Activated naive CD4-positive, alpha-beta T cell treated with Interleukin-2 at 50 U/mL for 16 hours (primary cell): ENCODE measurements at regions not wholly inside any gene's neighbourhood (a gene's known extent, or its start where the extent isn't known, plus 50 kb on each side); places are given as distances from the start of the nearest gene placed in this dataset.

ENCODE experiments used
- DNase-seq: peaks from one replicate; pipeline ENCODE4 v3.0.0-alpha.2; 2020

DNA sequence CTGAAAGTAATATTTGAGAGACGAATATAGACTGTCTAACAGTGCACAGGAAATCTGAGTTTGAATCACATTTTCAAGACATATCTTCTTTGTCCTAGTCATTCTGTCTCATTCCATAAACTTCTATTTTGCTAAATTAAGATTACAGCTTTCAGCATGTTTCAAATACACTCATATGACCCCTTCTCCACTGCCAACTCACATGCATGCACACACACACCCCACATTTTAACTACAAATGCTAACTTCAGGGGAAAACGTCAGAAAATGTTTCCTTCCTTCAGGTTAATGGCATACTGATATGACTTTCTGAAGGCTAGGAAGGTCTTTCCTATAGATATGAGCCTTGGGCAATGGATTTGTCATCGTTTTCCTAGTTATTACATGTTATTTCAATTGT, 373.7 kb downstream of the RBM43 start:
- no peak for DNase-seq

DNA sequence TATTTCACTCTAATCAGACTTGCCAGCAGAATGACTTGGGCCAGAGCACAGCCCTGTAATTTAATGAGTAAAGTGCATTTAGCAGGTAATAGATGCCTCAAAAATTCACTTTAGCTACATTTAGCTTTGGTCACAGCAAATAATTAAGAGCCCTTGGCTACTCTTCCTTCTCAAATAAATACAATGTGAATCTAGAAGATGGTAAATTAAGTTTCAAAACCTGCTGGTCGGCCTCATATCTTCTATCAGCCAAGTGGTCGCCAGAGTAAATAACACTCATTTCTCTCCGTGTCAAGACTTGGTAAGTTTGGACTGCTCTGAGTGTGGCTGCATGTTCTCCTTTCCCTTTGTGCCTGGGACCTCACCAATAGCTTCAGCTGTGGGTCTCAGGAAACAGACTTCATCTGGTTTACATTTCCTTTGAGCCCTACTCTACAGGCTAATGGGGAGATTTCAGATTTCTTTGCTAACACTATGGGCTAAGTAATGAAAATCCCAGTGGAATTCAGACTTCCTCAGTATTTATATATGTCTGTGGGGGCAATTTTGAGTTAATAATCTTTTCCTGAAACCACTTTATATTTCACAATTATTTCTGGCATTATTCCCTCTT, 375.8 kb downstream of the RBM43 start:
- no peak for DNase-seq

DNA sequence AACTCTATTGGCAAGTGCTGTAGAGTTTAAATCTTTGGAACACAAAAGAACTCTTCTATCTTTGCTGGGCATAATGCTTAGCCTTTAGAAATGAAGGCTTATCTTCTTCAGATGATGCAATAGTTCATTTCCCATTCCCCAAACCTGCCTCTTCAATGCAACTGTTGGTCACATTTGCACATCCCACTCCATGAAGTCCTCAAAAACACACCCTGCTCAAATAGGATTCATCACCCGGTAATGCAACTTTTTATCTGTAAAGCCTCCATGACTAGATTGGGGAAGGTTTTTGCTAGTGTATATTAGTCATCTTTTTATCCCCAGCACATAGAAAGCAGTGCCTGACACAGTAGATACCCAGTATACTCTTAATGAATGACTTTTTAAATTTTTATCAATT, 376.4 kb downstream of the RBM43 start:
- no peak for DNase-seq

DNA sequence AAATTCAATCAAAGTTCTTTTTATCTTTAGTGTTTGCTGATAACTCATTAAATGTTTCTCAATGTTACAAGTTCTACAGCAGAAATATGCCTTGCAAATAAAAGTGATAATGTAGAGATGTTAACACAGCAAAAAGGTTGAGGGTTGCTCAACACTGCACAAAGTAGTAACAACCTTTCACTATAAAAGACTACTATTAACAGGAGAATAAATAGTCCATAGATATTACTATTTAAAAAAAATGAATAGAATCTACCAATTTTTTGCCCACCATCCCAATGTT, 378.1 kb downstream of the RBM43 start:
- no peak for DNase-seq

DNA sequence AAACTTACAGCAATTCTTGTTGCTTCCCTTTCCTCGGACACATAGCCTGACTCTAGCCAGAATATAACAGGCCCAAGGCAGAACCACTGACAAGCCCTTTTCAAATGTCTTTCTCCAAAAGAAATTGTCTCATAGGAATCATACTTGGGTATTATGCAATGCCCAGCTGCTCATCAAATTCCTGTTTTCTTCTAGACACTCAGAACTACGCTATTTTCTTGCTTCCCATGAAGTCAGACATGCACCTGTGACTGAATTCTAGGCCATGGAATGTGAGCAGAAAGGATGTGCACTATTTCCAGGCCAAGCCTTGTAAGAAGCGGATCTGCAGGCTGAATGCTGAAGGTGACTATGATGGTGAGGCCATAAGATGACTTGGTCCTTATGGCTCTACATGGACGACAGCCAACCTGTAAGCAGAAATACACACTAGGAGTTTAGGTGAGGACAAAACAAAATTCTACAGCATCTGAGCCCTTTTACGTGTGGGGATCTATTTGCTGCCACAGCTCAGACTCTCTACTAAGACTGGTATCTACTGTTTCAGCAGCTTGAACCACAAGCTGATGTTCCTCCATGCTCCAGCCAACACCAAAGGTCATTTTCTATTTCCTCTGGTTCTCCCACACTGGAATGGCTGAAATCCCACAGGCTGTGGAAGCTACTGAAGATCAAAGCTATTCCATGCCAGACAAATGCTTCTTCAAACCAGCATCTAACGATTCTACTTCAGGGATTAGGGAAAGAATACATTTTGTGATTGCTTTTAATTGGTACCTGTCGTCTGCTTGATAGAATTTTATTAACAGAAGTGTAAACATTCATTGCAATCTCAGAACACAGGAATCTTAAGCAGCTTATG, 378.7 kb downstream of the RBM43 start:
- no peak for DNase-seq

DNA sequence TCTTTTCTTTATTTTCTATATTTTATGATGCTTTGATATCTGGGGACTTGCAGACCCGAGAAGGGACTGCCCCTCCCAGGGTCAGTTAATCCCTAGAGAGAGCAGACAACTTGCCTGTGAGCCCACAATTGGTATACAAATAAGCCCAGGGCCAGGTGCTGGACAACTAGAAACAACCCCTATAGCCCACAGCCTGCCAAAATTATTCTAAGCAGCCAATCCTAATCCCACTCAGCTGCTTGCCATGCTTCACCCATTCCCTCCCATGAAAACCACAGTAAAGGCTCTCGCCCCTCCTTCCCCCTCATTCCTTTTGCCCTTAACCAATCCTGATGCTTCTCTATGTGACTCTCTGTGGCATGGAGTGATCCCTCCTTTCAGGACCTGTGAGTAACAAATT, 380.7 kb downstream of the RBM43 start:
- DNase-seq: no peak

DNA sequence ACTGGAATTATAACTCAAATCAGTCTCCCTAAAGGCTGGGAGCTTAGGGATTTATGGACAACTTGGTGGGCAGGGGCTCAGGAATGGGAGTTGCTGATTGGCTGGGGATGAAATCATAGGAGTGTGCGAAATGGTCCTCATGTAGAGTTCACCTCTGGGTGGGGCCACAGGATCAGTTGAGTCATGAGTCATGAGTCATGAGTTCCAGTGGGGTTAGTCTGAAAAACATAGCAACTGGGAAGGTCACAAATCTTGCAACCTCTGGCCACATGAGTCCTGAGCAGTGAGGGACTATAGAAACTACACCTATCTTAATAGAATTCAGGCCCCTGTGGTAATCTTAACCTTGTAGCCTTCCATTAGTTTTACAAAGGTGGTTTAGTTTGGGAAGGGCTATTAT, 383.3 kb downstream of the RBM43 start:
- DNase-seq: no peak

DNA sequence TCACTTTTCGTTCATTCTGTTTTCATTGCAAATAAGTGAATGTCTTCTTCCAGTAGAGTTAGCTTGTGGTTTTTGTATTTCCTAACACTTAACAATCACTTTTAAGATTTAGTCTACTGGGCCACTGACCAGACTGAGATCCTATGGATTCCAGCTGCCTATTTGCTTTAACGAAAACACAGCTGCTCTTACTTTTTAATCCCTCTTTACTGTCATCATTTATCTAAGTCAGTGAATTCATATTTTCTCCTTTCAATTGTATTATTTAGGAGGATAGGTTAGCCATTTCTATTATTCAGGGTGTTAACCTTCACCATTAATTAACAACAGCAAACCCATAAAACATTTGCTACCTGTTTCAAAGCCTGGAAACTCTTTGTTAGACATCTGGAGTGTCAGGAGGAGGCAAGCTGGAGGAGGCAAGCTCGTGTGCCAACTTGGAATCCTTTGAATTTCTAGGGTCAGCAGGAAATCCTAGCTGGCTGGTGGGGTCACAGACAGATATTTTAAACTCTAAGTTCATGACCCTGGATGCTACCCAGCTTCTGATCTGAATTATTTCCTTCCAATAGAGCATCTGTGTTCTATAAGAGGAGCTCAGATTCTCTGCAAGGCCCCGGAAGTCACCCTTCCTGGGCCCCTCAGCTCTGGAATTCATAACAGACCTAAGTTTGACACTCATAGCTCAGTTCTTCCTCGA, 385.3 kb downstream of the RBM43 start:
- DNase-seq: no peak

DNA sequence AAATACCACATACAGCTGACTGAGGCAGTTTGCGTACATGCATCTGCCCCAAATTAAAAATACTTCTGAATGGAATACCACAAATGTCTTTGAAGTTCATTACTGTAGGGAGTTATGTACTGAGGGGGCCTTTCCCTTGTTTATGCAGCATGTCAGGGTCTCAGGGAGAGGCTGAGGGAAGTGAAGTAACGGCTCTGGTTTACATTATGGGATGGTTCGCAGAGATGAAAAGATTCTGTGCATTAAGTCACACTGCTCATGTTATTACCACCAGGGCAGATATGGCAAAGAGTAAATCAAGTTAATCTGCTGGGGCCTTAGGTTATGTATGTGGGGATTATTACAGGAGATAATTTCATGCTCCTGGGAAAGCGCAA, 385.9 kb upstream of the RND3 start:
- DNase-seq: no peak

DNA sequence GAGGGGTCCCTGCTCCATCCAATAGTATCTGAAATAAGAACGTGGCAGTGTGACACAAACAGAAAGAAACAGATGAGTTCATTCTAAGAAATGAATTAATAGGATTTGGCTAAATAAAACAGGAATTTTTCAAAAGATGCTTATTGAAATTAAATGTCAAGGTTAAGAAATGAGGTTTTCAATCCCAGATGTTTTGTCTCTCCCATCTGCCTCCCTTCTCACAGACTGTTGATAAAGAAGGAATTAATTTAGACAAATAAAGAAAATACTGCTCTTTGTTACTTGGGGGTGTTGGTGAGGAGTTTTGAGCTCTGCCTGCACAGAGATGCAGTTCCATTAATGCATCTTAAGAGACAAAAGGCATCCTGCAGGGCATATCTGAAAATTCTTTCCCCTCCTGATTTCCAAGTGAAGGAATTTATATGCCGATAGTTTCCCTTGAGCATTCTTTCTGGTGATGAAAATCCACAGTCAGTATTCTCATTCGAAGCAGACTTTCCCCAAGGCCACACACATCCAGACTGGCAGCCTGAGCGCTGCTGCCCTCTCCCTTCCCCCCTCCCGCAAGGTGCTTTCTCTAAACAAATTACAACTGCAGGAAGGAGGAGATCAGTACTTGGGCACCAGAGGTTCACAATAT, 385.4 kb upstream of the RND3 start:
- no peak for DNase-seq

DNA sequence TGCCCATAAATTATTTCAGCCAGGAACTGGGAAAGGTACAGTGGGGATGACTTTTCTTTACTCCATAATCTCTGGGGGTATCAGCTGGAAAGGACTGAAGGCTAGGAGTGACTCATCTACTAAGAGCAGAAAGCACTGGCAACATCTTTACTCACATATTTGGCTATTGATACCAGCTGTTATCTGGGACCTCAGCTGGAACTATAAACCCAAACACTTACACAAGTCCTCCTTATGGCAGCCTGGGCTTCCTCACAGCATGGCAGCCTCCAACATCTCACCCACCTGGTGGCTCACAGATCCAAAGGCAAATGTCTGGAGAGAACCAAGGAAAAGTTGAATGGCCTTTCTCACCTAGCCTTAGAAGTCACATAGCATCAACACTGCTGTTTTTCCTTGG, 379.0 kb upstream of the RND3 start:
- no peak for DNase-seq

DNA sequence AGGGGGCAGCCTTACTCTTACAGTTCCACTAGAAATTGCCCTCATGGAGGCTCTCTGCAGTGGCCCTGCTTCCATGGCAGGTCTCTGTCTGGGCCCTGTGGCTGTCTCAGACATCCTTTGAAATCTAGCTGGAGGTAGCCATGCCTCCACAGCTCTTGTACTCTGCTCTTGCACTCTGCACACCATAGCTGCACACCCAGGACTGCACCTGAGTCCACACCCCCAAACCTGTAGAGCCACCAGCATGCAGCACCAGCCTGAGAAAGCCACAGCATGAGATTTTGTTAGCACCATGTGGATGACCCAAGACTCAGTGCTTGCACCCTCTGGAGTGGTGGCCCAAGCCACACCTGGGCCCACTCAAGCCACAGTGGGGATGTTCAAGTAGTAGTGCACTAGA, 376.2 kb upstream of the RND3 start:
- no peak for DNase-seq

DNA sequence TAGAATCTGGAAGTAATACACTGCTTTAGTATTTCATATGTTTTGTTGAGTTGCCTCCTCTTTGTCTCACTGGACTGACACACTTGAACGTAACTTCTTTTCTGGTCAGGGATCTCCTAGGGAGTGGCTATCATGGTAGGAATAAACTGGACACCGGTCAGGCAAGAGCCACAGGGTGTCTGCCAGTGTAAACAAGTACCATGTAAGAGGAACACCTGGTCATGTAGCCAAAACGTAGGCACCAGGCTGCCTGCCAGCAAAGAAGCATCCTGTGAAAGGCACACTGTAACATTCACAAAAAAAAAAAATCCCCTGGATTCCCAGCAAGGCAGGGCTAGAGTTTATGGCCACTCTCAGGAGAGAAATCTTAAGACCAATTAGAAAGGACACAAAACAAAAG, 372.8 kb upstream of the RND3 start:
- no peak for DNase-seq

DNA sequence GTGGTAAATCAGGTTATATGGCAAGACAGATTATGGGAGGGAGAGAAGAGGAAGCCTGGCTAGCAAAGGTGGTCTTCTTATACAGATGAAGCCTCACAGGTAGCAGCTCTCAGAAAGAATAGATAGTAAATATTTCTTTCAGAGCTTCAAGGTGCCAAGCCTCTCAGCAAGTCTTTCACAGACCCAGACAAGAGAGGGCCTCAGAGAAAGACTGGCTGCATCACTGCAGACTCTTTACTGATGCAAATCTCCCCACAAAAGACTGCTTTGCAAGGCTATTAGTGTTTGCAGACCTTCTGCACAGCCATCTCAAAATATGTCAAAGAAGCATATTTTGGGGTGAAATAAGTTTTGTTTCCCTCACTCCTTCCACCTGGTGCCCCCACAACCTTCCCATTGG, 372.4 kb upstream of the RND3 start:
- no peak for DNase-seq

DNA sequence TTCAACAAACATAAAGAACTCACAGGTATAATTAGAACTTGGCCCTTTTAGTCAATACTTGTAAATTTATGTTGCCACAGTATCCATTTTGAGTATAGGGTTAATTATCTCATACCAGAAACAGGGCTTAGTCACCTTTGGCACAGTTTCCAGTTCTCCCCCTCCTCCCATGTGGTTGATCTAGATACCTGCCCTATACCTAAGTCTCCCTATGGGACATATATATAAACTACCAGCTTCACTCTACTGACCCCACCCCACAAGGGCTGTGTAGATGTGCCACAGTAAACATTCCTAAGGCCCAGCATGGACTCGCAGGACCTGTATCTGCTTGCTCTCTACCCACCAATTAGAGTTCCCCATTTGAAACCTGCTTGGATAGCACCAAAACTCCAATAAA, 371.7 kb upstream of the RND3 start:
- no peak for DNase-seq

DNA sequence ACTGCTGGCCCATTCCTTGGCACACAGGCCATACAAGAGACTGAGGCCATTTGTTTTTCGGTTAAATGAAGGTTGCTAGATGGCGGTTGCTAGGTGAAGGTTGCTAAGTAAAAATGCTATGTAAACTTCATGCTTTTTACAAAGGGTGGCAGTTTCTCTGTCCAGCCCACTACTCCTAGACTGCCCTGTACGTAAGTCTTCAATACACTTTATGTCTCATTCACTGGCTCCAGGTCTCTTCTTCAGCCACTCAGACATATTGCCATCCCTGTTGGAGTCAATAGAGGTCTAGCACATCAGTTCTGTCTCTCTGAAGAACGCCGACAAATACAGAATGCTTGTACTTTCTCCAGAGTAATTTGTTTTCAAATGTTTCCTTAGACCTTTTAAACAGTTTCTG, 370.9 kb upstream of the RND3 start:
- DNase-seq: no peak

DNA sequence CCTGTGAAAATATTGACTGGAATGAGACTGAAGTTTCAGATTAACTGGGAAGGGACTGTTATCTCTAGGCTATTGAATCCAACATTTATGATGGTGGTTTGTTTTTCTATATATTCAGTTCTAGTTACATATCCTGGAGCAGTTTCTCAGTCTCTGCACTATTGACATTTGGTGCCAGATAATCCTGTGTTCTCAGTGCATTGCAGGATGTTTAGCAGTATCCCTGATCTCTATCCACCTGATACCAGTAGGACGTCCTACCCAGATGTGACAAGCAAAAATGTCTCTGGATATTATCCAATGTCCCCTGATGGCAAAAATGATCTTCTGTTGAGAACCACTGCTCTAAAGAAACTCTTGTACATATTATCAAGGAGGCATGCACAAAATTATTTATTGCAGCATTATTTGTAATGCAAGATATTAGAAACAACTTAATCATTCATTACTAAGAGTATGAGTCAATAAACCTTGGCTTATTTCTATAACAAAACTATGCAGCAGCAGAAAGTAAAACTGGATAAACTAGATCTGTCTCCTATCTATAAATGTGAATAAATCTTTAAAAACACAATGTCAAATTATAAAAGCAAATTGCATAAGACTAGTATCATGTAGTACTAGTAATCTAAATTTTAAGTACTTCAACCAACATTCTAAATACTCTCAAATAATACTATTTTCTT, 369.3 kb upstream of the RND3 start:
- no peak for DNase-seq

DNA sequence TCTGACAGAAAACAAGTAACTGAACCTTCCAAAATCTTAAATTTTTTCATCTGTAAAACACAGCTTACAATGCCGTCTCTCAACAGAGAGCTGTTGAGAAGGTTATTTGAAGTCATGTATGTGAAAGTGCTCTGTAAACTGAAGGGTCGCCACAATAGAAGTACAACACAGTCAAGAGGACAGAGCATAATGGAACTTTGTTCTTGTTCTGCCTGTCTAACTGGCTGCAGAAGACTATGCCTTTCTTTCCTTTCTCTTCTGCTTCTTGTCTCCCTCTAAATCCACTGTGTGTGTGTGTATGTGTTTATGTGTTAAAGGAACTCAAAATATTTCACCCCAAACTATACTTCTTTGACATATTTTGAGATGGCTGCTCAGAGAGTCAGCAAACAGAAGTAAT, 365.8 kb upstream of the RND3 start:
- DNase-seq: no peak

DNA sequence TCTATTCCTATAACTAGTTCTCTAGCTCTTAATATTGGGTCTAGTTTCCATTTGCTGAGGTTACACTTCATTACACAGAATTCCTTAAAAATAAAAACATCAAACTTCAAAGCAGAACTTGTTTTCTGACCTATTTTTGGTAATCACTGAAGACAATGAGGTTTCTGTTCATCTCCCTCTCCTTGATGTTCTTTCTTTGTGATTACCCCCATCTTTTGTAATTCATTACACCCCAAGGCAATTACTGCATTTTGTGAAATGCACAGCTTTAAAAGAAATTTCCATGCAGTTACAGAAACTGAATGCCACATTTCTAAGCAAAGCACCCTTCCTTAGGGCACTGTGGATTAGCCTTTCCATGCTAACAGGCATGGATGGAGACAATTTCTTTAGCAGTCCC, 363.2 kb upstream of the RND3 start:
- no peak for DNase-seq

DNA sequence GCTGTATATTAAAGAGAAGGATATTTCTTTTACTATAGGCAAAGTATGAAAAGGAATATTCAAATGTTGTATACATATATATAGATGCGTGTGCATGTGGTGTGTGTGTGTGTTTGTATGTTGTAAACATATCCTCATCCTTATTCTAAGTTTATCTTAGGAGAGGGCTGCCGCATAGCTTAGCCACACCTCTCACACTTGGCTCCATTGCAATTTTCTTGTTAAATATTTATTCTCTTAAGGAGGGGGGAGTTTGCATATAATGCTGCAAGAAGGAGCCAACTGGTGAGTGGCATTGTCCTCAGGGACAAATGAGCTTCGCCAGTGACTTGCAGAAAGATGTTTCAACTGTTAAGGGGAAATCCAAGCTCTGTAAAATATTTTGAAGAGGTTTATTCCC, 360.1 kb upstream of the RND3 start:
- DNase-seq: no peak

DNA sequence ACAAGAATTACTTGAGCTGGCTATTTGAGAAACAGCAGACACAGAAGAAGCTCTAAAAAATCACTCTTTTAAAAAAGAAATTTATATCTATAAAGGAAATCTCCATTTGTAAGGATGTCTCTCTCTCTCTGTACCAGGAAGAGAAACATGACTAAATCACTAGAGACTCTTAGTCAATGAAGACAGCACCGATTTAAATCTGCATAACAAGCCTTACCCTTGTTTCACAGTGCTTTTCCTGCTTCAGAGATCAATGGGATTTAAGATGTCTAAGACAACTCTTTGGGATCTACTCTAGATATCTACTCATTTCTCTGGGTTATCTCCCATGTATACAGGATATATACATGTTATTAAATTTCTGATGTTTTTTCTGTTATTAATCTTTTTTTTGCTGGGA, 359.2 kb upstream of the RND3 start:
- no peak for DNase-seq

DNA sequence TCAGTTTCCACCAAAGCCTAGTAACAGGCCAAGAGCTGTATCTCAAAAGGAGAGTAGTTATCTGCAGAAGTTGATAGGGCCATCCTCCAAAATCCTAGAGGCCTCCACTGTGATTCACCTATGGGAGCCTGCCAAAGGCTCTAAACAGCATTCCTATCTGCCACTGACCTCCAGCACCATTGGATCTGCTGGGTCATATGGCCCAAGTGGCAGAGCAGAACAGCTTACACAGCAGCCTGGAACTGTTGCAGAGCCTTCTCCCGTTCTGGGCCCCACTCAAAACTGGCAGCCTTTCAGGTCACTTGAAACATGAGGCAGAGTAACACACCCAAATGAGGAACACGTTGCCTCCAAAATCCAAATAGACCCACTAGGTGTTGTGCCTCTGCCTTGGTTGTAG, 345.2 kb upstream of the RND3 start:
- no peak for DNase-seq

DNA sequence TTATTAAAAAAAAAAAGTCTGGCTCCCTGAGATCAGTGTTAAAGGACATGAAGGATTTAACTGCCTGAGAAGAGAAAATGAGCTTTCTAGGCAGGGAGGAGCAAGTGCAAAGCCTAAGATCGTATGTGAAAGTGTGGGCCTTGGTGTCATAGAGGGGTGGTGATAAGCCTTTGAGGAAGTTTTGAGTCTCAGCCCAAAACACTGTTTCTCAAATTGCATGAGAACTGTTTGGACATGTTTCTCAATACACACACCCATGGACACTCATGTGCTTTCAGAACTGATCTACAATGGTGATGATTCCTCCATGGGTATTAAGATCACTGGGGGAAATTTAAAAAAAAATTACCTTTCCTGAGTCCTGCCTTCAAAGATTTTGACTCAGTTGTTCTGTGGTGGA, 336.7 kb upstream of the RND3 start:
- no peak for DNase-seq

DNA sequence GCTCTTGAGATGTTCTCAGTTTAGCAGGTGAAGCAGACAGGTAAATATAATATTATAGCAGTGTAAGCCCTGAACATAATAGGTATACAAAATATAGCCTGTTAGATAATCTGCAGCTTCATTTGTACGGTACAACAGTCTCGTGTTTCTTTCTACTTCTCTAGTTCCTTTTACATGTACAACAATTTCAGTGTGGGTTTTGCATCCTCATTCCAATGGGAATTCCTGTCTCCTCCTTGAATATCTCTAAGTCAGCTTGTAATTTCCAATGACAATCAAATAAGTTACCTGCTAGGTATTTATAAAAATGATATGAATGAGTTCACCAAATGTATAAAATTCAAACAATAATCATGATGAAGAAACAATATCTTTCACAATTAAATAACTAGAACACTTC, 330.0 kb upstream of the RND3 start:
- DNase-seq: no peak
